WTC11 (cell line): ENCODE measurements at regions not wholly inside any gene's neighbourhood (a gene's known extent, or its start where the extent isn't known, plus 50 kb on each side); places are given as distances from the start of the nearest gene placed in this dataset.

ENCODE experiments used
- NFATC4 ChIP-seq: fragments of 250-450 bp; sonication (Bioruptor Pico); IDR thresholded peaks from 2 replicates; pipeline ENCODE4 v1.9.0; 2021; ENCODE audit warnings: mild to moderate bottlenecking
- NR3C1 ChIP-seq: sonication (generic); formaldehyde crosslinking; conservative IDR thresholded peaks from 2 replicates; pipeline ENCODE4 v1.8.1; 2023; ENCODE audit warnings: low read depth, mild to moderate bottlenecking, missing genetic modification reagents

DNA sequence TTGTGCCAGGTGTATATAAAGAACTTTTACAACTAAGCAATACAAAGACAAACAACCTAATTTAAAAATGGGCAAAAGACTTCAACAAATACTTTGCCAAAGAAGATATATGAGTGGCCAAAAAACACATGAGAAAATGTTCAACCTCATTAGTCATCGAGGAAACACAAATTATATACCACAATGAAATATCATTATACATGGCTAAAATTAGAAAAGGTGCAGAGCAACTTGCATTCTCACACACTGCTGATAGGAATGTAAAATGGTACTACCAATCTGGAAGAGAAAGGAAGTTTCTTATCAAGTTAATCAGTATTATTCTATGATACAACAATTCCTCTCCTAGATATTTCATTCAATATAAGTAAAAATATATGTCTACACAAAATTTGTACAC, 131.6 kb upstream of the FRMD6 start:
- TF ChIP-seq NFATC4 (CRISPR knock-in tag): no peak
- no peak for TF ChIP-seq NR3C1 (CRISPR knock-in tag)
